ENCODE measurements at regions not wholly inside any gene's neighbourhood (a gene's known extent, or its start where the extent isn't known, plus 50 kb on each side); places are given as distances from the start of the nearest gene placed in this dataset.

DNA sequence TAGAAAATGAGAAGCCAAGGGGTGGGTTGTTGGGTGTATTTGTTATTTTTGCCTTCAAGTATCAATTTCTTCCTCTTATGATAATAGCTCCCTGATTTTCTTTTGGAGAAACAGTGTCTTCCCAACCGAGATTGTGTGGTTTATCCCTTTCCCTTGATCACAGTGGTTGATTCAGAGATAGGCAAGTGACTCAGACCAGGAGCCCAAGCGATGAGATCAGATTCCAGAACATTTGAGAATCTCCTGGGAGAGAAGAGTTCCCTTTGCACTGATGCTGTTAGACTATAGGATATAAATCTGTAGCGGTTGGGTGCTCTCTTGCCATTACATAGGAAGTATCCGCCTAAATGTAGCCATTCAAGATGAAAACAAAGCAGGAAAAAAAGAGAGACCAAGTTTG, 90.1 kb upstream of the WDR26 start:
- H3K4me3 ChIP-seq (ENCODE audit: low read depth, low read length): no peak overlapping the region
- TF ChIP-seq, protein P1, sequence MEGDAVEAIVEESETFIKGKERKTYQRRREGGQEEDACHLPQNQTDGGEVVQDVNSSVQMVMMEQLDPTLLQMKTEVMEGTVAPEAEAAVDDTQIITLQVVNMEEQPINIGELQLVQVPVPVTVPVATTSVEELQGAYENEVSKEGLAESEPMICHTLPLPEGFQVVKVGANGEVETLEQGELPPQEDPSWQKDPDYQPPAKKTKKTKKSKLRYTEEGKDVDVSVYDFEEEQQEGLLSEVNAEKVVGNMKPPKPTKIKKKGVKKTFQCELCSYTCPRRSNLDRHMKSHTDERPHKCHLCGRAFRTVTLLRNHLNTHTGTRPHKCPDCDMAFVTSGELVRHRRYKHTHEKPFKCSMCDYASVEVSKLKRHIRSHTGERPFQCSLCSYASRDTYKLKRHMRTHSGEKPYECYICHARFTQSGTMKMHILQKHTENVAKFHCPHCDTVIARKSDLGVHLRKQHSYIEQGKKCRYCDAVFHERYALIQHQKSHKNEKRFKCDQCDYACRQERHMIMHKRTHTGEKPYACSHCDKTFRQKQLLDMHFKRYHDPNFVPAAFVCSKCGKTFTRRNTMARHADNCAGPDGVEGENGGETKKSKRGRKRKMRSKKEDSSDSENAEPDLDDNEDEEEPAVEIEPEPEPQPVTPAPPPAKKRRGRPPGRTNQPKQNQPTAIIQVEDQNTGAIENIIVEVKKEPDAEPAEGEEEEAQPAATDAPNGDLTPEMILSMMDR (IDR thresholded peaks at IDR 0.05; ENCODE audit: borderline replicate concordance, insufficient read depth, low read depth, low read length): no peak

DNA sequence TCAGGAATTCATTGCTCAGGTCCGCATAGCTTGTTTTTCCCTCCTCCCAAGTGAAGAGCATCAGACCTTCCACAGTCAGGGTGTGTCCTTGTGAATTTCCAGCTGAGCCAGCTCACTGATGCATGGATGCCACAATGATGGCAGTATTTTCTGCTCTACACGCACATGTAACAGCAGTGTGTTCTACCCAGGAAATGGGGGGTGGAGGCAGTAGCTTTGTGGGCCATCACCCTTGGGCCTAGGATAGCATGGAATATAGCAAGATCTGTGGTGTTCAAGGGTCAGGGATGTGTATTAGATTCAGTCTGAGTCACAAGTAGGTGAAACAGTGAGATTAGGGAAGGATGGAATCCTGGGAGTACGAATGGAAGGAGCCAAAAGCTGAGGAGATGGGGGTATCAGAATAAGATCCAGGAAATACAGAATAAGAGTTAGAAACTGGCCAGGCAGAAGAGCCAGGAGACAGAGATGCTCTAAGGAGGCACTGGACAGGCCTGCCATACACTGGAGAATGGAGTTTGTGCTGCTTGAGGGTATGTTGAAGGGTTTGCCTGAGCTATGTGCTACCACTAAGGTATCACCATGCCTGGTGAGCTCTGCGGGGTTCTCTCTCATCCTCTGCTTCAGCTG, 90.6 kb upstream of the CNIH3 start:
- no peak overlapping the region for H3K4me3 ChIP-seq (ENCODE audit: low read depth, low read length)
- TF ChIP-seq, protein P1 (IDR thresholded peaks at IDR 0.05; ENCODE audit: borderline replicate concordance, insufficient read depth, low read depth, low read length): no peak

DNA sequence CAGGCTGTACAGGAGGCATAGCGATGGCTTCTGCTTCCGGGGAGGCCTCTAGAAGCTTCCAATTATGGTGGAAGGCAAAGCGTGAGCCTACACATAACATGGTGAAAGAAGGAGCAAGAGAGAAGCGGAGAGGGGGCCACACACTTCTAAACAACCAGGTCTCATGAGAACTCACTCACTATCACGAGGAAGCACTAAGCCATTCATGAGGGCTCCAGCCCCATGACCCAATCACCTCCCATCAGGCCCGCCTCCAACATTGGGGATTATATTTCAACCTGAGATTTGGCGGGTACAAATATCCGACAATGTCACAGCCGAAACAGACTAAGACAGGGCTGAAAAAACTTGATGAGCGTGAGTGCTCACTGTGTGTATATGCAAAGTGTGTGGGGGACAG, 89.3 kb upstream of the CNIH3 start:
- TF ChIP-seq, protein P1 (IDR thresholded peaks at IDR 0.05; ENCODE audit: borderline replicate concordance, insufficient read depth, low read depth, low read length): no peak
- H3K4me3 ChIP-seq (ENCODE audit: low read depth, low read length): no peak overlapping the region

DNA sequence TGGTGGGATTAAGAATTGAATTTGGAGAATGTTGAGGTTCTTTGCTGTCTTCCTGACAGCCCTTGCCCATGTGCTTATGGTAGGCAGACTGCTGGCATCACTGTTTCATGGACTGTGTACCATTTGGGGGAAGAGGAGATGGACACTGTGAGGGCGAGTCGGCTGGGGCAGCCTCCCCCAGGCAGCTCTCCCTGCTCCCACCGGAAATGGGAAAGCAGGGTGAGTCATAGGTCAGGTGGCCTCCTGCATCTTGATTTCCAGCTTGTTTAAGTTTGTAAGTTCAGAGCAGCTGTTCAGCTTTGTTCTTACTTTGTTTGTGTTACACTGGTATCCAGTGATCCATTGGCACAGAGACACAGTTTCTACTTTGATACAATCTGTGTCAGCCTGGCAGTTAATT, 87.2 kb upstream of the CNIH3 start:
- H3K4me3 ChIP-seq (ENCODE audit: low read depth, low read length): no peak overlapping the region
- TF ChIP-seq, protein P1 (IDR thresholded peaks at IDR 0.05; ENCODE audit: borderline replicate concordance, insufficient read depth, low read depth, low read length): no peak

DNA sequence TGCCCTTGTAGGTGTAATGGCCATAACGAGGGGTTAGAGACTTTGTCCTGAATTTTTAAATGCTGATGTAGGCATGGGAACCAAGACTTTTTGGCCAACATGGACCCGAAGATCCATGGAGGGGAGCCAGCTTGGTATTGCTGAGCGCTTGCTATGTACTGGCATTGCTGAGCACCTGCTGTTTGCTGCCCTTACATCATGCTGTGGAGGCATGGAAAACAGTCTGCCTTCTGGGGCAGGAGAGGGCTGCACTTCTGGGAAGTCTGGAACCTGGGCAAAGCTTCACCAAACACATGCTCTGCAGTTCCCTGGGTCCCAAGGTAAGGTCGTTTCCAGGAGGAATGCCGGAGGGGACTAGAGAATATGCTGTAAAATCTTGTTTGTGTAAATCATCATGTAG, 86.3 kb upstream of the CNIH3 start:
- TF ChIP-seq, protein P1 (IDR thresholded peaks at IDR 0.05; ENCODE audit: borderline replicate concordance, insufficient read depth, low read depth, low read length): no peak
- no peak overlapping the region for H3K4me3 ChIP-seq (ENCODE audit: low read depth, low read length)

DNA sequence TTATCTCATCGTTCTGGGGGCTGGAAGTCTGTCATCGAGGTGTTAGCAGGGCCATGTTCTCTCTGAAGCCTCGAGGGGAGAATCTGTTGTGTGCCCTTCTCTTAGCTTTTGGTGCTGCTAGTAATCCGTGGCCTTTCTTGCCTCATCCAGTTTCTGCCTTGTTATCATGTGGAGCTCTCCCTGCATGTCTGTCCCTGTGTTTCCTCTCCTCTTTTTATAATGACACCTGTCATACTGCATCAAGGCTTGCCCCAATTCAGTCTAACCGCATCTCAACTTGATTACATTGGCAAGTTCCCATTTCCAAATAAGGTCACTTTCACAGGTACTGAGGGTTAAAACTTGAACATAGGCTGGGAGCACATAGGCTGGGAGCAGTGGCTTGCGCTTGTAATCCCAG, 82.6 kb upstream of the CNIH3 start:
- no peak overlapping the region for H3K4me3 ChIP-seq (ENCODE audit: low read depth, low read length)
- TF ChIP-seq, protein P1 (IDR thresholded peaks at IDR 0.05; ENCODE audit: borderline replicate concordance, insufficient read depth, low read depth, low read length): no peak

DNA sequence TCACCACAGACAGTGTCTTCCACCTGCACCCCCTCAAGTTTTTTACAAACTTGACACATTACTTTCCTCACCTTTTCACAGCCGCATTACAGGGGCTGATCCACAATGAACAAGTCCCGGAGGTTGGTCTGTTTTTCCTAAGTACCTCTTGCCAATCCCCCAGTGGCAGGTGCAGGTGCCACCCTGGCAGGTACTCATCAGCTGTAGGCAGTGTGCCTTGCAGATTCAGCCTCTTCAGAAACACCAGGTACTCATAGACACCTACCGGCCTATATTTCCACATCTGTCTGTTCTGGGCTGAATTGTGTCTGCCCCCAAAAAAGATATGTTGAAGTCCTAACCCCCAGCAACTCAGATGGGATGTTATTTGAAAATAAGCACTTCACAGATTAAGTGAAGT, 81.4 kb upstream of the CNIH3 start:
- TF ChIP-seq, protein P1 (IDR thresholded peaks at IDR 0.05; ENCODE audit: borderline replicate concordance, insufficient read depth, low read depth, low read length): no peak
- H3K4me3 ChIP-seq (ENCODE audit: low read depth, low read length): no peak overlapping the region

All from GM12875 (cell line).